WTC11 (cell line): ENCODE measurements at regions not wholly inside any gene's neighbourhood (a gene's known extent, or its start where the extent isn't known, plus 50 kb on each side); places are given as distances from the start of the nearest gene placed in this dataset.

Experiments used
- CREM ChIP-seq: sonication (generic); formaldehyde crosslinking; IDR thresholded peaks from 2 replicates; pipeline ENCODE4 v1.8.1; 2022; ENCODE audit warnings: mild to moderate bottlenecking, missing genetic modification reagents, moderate library complexity
- NFYB ChIP-seq: sonication (generic); formaldehyde crosslinking; conservative IDR thresholded peaks from 2 replicates; pipeline ENCODE4 v1.8.0; 2022; ENCODE audit warnings: low read depth, missing genetic modification reagents
- SP1 ChIP-seq: sonication (generic); formaldehyde crosslinking; conservative IDR thresholded peaks from 2 replicates; pipeline ENCODE4 v1.8.1; 2022; ENCODE audit warnings: missing genetic modification reagents
- TF ChIP-seq, protein P1 (sequence below): fragments of 250-450 bp; sonication (Bioruptor Pico); IDR thresholded peaks from 2 replicates; pipeline ENCODE4 v1.9.0; 2021; ENCODE audit warnings: moderate library complexity, mild to moderate bottlenecking, inconsistent platforms, borderline replicate concordance

DNA sequence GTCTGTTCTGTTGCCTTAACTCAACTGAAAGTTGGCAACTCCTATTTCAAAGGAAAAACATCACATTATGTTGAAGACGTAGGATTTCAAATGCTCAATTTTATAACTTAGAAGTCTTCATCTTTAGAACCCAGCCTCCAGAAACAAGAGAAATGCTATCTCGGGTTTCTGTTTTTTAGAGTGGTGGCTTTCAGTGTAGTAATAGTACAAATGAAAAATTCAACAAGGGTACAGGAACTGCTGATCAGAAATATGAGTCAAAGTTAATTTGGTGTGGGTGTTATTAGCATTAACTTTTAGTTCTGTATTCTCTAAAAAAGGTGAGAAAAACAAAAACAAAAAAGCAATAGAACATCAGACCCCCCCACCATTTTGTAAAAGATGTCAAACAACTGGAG lies 56.6 kb upstream of the FLT1 start:
- TF ChIP-seq SP1 (CRISPR knock-in tag) (no peak), NFYB (CRISPR knock-in tag) (no peak), CREM (no peak)
- TF ChIP-seq, protein P1, sequence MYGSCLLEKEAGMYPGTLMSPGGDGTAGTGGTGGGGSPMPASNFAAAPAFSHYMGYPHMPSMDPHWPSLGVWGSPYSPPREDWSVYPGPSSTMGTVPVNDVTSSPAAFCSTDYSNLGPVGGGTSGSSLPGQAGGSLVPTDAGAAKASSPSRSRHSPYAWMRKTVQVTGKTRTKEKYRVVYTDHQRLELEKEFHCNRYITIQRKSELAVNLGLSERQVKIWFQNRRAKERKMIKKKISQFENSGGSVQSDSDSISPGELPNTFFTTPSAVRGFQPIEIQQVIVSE (CRISPR knock-in tag): no peak
